MM.1S (cell line): ENCODE measurements at regions not wholly inside any gene's neighbourhood (a gene's known extent, or its start where the extent isn't known, plus 50 kb on each side); places are given as distances from the start of the nearest gene placed in this dataset.

Experiments used
- DNase-seq: peaks from one replicate; pipeline ENCODE4 v3.0.0-alpha.2; 2015
- H2AFZ ChIP-seq: fragments of 300-600 bp; sonication (generic); 2 replicates; pipeline ENCODE4 v1.6.0; 2016; ENCODE audit warnings: antibody characterized with exemption, low read length
- H3F3A ChIP-seq: fragments of 300-600 bp; sonication (generic); 2 replicates; pipeline ENCODE4 v1.6.1; 2016; ENCODE audit warnings: mild to moderate bottlenecking, antibody characterized with exemption, low read length, moderate library complexity, mixed read lengths; ENCODE audit not compliant: insufficient read depth
- H3K27ac ChIP-seq: fragments of 300-600 bp; sonication (generic); 2 replicates; pipeline ENCODE4 v1.5.1; 2016; ENCODE audit warnings: mild to moderate bottlenecking, low read length
- H3K27me3 ChIP-seq: fragments of 300-600 bp; sonication (generic); replicated peaks from 2 replicates; pipeline ENCODE4 v1.6.0; 2016; ENCODE audit warnings: low read length; ENCODE audit not compliant: insufficient read depth
- H3K36me3 ChIP-seq: fragments of 300-600 bp; sonication (generic); replicated peaks from 2 replicates; pipeline ENCODE4 v1.6.1; 2016; ENCODE audit warnings: mild to moderate bottlenecking, low read length, mixed read lengths; ENCODE audit not compliant: insufficient read depth
- H3K4me1 ChIP-seq: fragments of 300-600 bp; sonication (generic); 2 replicates; pipeline ENCODE4 v1.6.1; 2016; ENCODE audit warnings: low read length, mixed read lengths
- H3K4me2 ChIP-seq: fragments of 300-600 bp; sonication (generic); 2 replicates; pipeline ENCODE4 v1.6.0; 2016; ENCODE audit warnings: low read depth, low read length
- H3K4me3 ChIP-seq: fragments of 300-600 bp; sonication (generic); 2 replicates; pipeline ENCODE4 v1.5.1; 2016; ENCODE audit warnings: low read length, mixed read lengths
- H3K79me2 ChIP-seq: fragments of 300-600 bp; sonication (generic); 2 replicates; pipeline ENCODE4 v1.6.1; 2016; ENCODE audit warnings: mixed run types, low read length, mixed read lengths
- H3K9ac ChIP-seq: fragments of 300-600 bp; sonication (generic); 2 replicates; pipeline ENCODE4 v1.6.1; 2016; ENCODE audit warnings: low read length, mixed read lengths
- H3K9me2 ChIP-seq: fragments of 300-600 bp; sonication (generic); replicated peaks from 2 replicates; pipeline ENCODE4 v1.6.1; 2016; ENCODE audit warnings: mild to moderate bottlenecking, low read length, mixed read lengths; ENCODE audit not compliant: insufficient read depth
- H3K9me3 ChIP-seq: fragments of 300-600 bp; sonication (generic); replicated peaks from 2 replicates; pipeline ENCODE4 v1.6.1; 2016; ENCODE audit warnings: mild to moderate bottlenecking, low read length, mixed read lengths; ENCODE audit not compliant: insufficient read depth
- H4K20me1 ChIP-seq: fragments of 300-600 bp; sonication (generic); 2 replicates; pipeline ENCODE4 v1.6.1; 2016; ENCODE audit warnings: mild to moderate bottlenecking, low read length, moderate library complexity, mixed read lengths; ENCODE audit not compliant: insufficient read depth
- CTCF ChIP-seq: fragments of 300-600 bp; sonication (generic); IDR thresholded peaks from 2 replicates; pipeline ENCODE4 v1.5.1; 2016; ENCODE audit warnings: antibody characterized with exemption, low read length, mixed read lengths
- EZH2 ChIP-seq: fragments of 300-600 bp; sonication (generic); optimal IDR thresholded peaks from 2 replicates; pipeline ENCODE3; 2017; ENCODE audit warnings: low read depth, mild to moderate bottlenecking, antibody characterized with exemption, low read length, mixed read lengths
- EZH2phosphoT487 ChIP-seq: fragments of 300-600 bp; sonication (generic); IDR thresholded peaks from 2 replicates; pipeline ENCODE4 v1.6.1; 2018; ENCODE audit warnings: antibody characterized with exemption, low read length

GRCh38 chr22:34886812-34887211, 179.1 kb upstream of the ISX start:
- Histone ChIP-seq H3K4me1 (no peaks in the 10 kb centered on the region), H3K9me2 (no peaks in the 10 kb centered on the region), H4K20me1 (no peaks in the 10 kb centered on the region), H3K36me3 (no peaks in the 10 kb centered on the region), H3K27ac (no peak overlapping the region), H3K4me3 (no peak overlapping the region), H3F3A (no peaks in the 10 kb centered on the region), H3K9me3 (no peaks in the 10 kb centered on the region), H3K79me2 (no peaks in the 10 kb centered on the region), H3K4me2 (no peak overlapping the region), H2AFZ (no peak overlapping the region), H3K27me3 (no peaks in the 10 kb centered on the region), H3K9ac (no peak overlapping the region)
- no peak for DNase-seq
- TF ChIP-seq CTCF (no peak), EZH2 (no peak), EZH2phosphoT487 (no peak)

GRCh38 chr22:34897126-34897525, 168.8 kb upstream of the ISX start:
- Histone ChIP-seq H3K9me3 (no peaks in the 10 kb centered on the region), H3K4me2 (no peak overlapping the region), H3K4me1 (no peaks in the 10 kb centered on the region), H3K9ac (no peak overlapping the region), H3K27me3 (no peaks in the 10 kb centered on the region), H2AFZ (no peak overlapping the region), H3K36me3 (no peaks in the 10 kb centered on the region), H3K9me2 (no peaks in the 10 kb centered on the region), H4K20me1 (no peaks in the 10 kb centered on the region), H3K27ac (no peak overlapping the region), H3K4me3 (no peak overlapping the region), H3F3A (no peaks in the 10 kb centered on the region), H3K79me2 (no peaks in the 10 kb centered on the region)
- TF ChIP-seq EZH2phosphoT487 (no peak), EZH2 (no peak), CTCF (no peak)
- DNase-seq, result no peak

- Histone ChIP-seq H3K4me2 (no peak overlapping the region), H3K4me3 (no peak overlapping the region)
Observed at GRCh38 chr22:34902335-34902734, 163.6 kb upstream of the ISX start.

More at GRCh38 chr22:34902335-34902734, 163.6 kb upstream of the ISX start:
- Histone ChIP-seq H4K20me1 (no peaks in the 10 kb centered on the region), H3K79me2 (no peaks in the 10 kb centered on the region), H3K27ac (no peak overlapping the region), H3F3A (no peaks in the 10 kb centered on the region), H3K27me3 (no peaks in the 10 kb centered on the region), H3K4me1 (no peaks in the 10 kb centered on the region), H2AFZ (no peak overlapping the region), H3K36me3 (no peaks in the 10 kb centered on the region), H3K9me2 (no peaks in the 10 kb centered on the region), H3K9me3 (no peaks in the 10 kb centered on the region), H3K9ac (no peak overlapping the region)
- no peak for DNase-seq
- TF ChIP-seq EZH2phosphoT487 (no peak), EZH2 (no peak), CTCF (no peak)
